B cell (primary cell): ENCODE measurements at regions not wholly inside any gene's neighbourhood (a gene's known extent, or its start where the extent isn't known, plus 50 kb on each side); places are given as distances from the start of the nearest gene placed in this dataset.

Experiments
- ATAC-seq: fragments of 200-7000 bp; cut with Tn5 transposase; one replicate; pipeline ENCODE4 v1.10.0; 2021; ENCODE audit warnings: low read depth, mild to moderate bottlenecking, moderate number of reproducible peaks, moderate library complexity
- CTCF ChIA-PET: fragments of 350-600 bp; sonication (Branson Sonifier 250); formaldehyde crosslinking; loops from one replicate; lab custom pipeline; 2021; ENCODE audit warnings: antibody characterized with exemption, inconsistent platforms; lab: Charles Lee
- POLR2A ChIA-PET: fragments of 350-600 bp; sonication (Branson Sonifier 250); formaldehyde crosslinking; loops from one replicate; lab custom pipeline; 2021; ENCODE audit warnings: antibody characterized with exemption; lab: Charles Lee
- DNase-seq: peaks from one replicate; pipeline ENCODE4 v3.0.0; 2013
- H2AFZ ChIP-seq: 2 replicates; pipeline ENCODE4 v1.6.1; 2012; ENCODE audit warnings: mild to moderate bottlenecking, low read depth, low read length; ENCODE audit not compliant: insufficient read depth, poor library complexity, severe bottlenecking
- H3K27ac ChIP-seq, 2 donors: 1 replicate in 1 of 2; 2 replicates in 1 of 2; pipeline ENCODE4 v1.5.1; 2012 to 2013; ENCODE audit warnings: low read length in 2 of 2, mild to moderate bottlenecking in 2 of 2, moderate library complexity in 1 of 2
- H3K27me3 ChIP-seq, 4 experiments: fragments of 200-600 bp in 1 of 4; sonication (generic) in 1 of 4; replicated peaks in 1 of 4; 1 replicate in 2 of 4; 2 replicates in 2 of 4; pipeline versions ENCODE4 v1.6.1 to v1.7.0; 2013 to 2016; ENCODE audit warnings: low read length in 3 of 4, mild to moderate bottlenecking in 2 of 4, mixed read lengths in 1 of 4, moderate library complexity in 1 of 4; ENCODE audit not compliant: insufficient read depth in 4 of 4, control insufficient read depth in 3 of 4; ENCODE audit errors: control extremely low read depth in 1 of 4
- H3K36me3 ChIP-seq, 2 experiments: replicated peaks in 1 of 2; 1 replicate in 1 of 2; 2 replicates in 1 of 2; pipeline versions ENCODE4 v1.6.1 to v1.7.1; 2013; ENCODE audit warnings: low read length in 1 of 2; ENCODE audit not compliant: insufficient read depth in 2 of 2, control insufficient read depth in 1 of 2; ENCODE audit errors: control extremely low read depth in 1 of 2, extremely low read depth in 1 of 2
- H3K4me1 ChIP-seq, 2 donors: fragments of 200-600 bp in 1 of 2; sonication (generic) in 1 of 2; 1 replicate in 1 of 2; 2 replicates in 1 of 2; pipeline versions ENCODE4 v1.5.1 to v1.6.1; 2013 to 2017; ENCODE audit warnings: low read length in 2 of 2; ENCODE audit not compliant: control insufficient read depth in 2 of 2, insufficient read depth in 2 of 2
- H3K4me2 ChIP-seq: replicated peaks from 2 replicates; pipeline ENCODE3; 2012; ENCODE audit warnings: mild to moderate bottlenecking, low read depth, low read length; ENCODE audit not compliant: poor library complexity, severe bottlenecking
- H3K4me3 ChIP-seq, 5 experiments: fragments of 200-600 bp in 1 of 5; sonication (generic) in 1 of 5; 1 replicate in 3 of 5; 2 replicates in 2 of 5; pipeline versions ENCODE4 v1.5.1 to v1.7.0; 2011 to 2016; ENCODE audit warnings: low read length in 4 of 5, mild to moderate bottlenecking in 4 of 5, low read depth in 2 of 5, control low read depth in 1 of 5, moderate library complexity in 1 of 5; ENCODE audit not compliant: insufficient read depth in 1 of 5; ENCODE audit errors: control extremely low read depth in 1 of 5, extremely low read depth in 1 of 5
- H3K79me2 ChIP-seq: fragments of 200-600 bp; sonication (generic); one replicate; pipeline ENCODE4 v1.6.0; 2016; ENCODE audit warnings: low read length; ENCODE audit not compliant: control insufficient read depth, insufficient read depth
- H3K9ac ChIP-seq: fragments of 200-600 bp; sonication (generic); 2 replicates; pipeline ENCODE4 v1.6.1; 2017; ENCODE audit warnings: mild to moderate bottlenecking, low read length, moderate library complexity
- H3K9me3 ChIP-seq, 3 donors: one replicate each; pipeline versions ENCODE4 v1.6.1 to v1.7.1; 2013; ENCODE audit warnings: low read length in 2 of 3; ENCODE audit not compliant: control insufficient read depth in 2 of 3, insufficient read depth in 1 of 3; ENCODE audit errors: control extremely low read depth in 1 of 3
- H4K20me1 ChIP-seq: 2 replicates; pipeline ENCODE4 v1.6.0; 2012; ENCODE audit warnings: mild to moderate bottlenecking, low read length; ENCODE audit not compliant: insufficient read depth, control insufficient read depth, poor library complexity, severe bottlenecking
- H3K27ac Mint-ChIP-seq: one replicate; pipeline ENCODE4 v1.8.0; 2021; ENCODE audit warnings: mixed read lengths
- H3K27me3 Mint-ChIP-seq: one replicate; pipeline ENCODE4 v1.8.0; 2021; ENCODE audit warnings: mixed read lengths
- H3K4me1 Mint-ChIP-seq: one replicate; pipeline ENCODE4 v1.8.0; 2021; ENCODE audit warnings: mixed read lengths
- H3K4me3 Mint-ChIP-seq: one replicate; pipeline ENCODE4 v1.8.0; 2021; ENCODE audit warnings: mixed read lengths
- H3K9me3 Mint-ChIP-seq: one replicate; pipeline ENCODE4 v1.8.0; 2022; ENCODE audit warnings: mixed read lengths; ENCODE audit not compliant: insufficient read depth
- EZH2 ChIP-seq: IDR thresholded peaks from 2 replicates; pipeline ENCODE4 v1.6.1; 2012; ENCODE audit warnings: borderline replicate concordance, low read depth, mild to moderate bottlenecking, moderate library complexity, low read length; ENCODE audit not compliant: insufficient read depth, poor library complexity, severe bottlenecking
- WGBS: methylation state at CpG from one replicate; pipeline ENCODE4 v1.1.5; 2013; ENCODE audit warnings: missing lambda C conversion rate; ENCODE audit not compliant: insufficient coverage; 5-methylcytosine and 5-hydroxymethylcytosine counted together
- intact Hi-C: fragments of 100-400 bp; cut with micrococcal nuclease; formaldehyde crosslinking; loops from one replicate; pipeline ENCODE4 v1.10.0; 2022
- TF ChIP-seq, protein P1 (sequence below): fragments of 200-600 bp; IDR thresholded peaks from one replicate; pipeline ENCODE4 v1.8.0; 2022; ENCODE audit warnings: antibody characterized with exemption, mild to moderate bottlenecking

DNA sequence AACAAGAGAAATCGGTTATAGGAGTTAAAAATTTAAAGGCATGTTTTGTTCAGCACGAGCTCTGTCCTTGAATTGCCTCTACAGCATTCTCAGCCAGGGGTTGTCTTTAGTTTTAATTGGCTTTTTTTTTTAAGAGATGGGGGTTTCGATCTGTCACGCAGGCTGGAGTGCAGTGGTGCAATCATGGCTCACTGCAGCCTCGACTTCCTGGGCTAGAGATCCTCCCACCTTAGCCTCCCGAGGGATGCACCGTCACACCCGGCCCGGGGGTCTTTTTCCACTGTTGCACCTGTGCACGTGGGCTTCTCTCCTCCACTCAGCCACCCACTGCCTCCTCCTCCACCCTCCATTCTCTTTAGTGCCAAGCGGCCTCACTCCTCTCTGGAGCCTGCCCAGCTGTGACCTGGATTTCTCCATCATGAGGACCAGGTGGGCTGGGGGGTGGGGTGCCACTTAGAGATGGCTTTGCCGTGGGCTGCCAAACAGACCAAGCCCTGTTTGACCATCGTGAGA lies 106.8 kb upstream of the SEC14L1 start:
- intact Hi-C loops: no loop called here
- Mint-ChIP-seq H3K4me3 (no peak overlapping the region), H3K27me3 (peaks cover 28% of the 10 kb centered on the region), H3K27ac (no peak overlapping the region), H3K9me3 (peaks cover 2% of the 10 kb centered on the region), H3K4me1 (peaks cover 19% of the 10 kb centered on the region)
- H3K27ac ChIP-seq: no peak overlapping the region
- no peaks in the 10 kb centered on the region for H3K36me3 ChIP-seq
- H2AFZ ChIP-seq: no peak overlapping the region
- no peaks in the 10 kb centered on the region for H3K79me2 ChIP-seq
- no peak overlapping the region for H3K4me3 ChIP-seq
- no peak for TF ChIP-seq EZH2
- TF ChIP-seq, protein P1, sequence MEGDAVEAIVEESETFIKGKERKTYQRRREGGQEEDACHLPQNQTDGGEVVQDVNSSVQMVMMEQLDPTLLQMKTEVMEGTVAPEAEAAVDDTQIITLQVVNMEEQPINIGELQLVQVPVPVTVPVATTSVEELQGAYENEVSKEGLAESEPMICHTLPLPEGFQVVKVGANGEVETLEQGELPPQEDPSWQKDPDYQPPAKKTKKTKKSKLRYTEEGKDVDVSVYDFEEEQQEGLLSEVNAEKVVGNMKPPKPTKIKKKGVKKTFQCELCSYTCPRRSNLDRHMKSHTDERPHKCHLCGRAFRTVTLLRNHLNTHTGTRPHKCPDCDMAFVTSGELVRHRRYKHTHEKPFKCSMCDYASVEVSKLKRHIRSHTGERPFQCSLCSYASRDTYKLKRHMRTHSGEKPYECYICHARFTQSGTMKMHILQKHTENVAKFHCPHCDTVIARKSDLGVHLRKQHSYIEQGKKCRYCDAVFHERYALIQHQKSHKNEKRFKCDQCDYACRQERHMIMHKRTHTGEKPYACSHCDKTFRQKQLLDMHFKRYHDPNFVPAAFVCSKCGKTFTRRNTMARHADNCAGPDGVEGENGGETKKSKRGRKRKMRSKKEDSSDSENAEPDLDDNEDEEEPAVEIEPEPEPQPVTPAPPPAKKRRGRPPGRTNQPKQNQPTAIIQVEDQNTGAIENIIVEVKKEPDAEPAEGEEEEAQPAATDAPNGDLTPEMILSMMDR: no peak
- no peak overlapping the region for H3K9ac ChIP-seq
- POLR2A ChIA-PET: no interaction called here
- DNase-seq: no peak
- peaks cover 14 to 16% of the 10 kb centered on the region in 2 donors for H3K4me1 ChIP-seq
- no peaks in the 10 kb centered on the region for H4K20me1 ChIP-seq
- CTCF ChIA-PET: interaction anchor here (0.6 kb wide), 1 partner anchor 22 kb away, joined by 3 read pairs; no protein-coding TSS in a partner anchor
- no peak overlapping the region for H3K4me2 ChIP-seq
- peaks cover 0 to 13% (median 8%) of the 10 kb centered on the region in 3 donors for H3K9me3 ChIP-seq
- peaks cover 0 to 13% (median 3%) of the 10 kb centered on the region in 4 experiments for H3K27me3 ChIP-seq
- no peak for ATAC-seq
- 28% methylated on average over 8 of the region's 13 CpGs for WGBS

GRCh38 chr17:77034677-77035424 lies 105.9 kb upstream of the SEC14L1 start:
- POLR2A ChIA-PET: no interaction called here
- no peak overlapping the region for H3K27ac Mint-ChIP-seq
- Histone ChIP-seq H3K4me2 (no peak overlapping the region), H3K4me3 (no peak overlapping the region), H3K9ac (no peak overlapping the region), H3K36me3 (no peaks in the 10 kb centered on the region), H3K27ac (no peak overlapping the region), H2AFZ (no peak overlapping the region), H3K27me3 (peaks cover 0 to 20% (median 3%) of the 10 kb centered on the region in 4 experiments), H3K4me1 (peaks cover 14 to 16% of the 10 kb centered on the region in 2 donors), H3K9me3 (peaks cover 0 to 13% (median 8%) of the 10 kb centered on the region in 3 donors), H3K79me2 (no peaks in the 10 kb centered on the region), H4K20me1 (no peaks in the 10 kb centered on the region)
- ATAC-seq: no peak
- CTCF ChIA-PET: no interaction called here
- no peak for TF ChIP-seq EZH2
- TF ChIP-seq, protein P1: no peak
- no peak for DNase-seq
- H3K27me3 Mint-ChIP-seq: peaks cover 34% of the 10 kb centered on the region
- H3K4me3 Mint-ChIP-seq: no peak overlapping the region
- intact Hi-C loops: no loop called here
- WGBS: 84% methylated on average over 15 of the region's 16 CpGs
- peaks cover 2% of the 10 kb centered on the region for H3K9me3 Mint-ChIP-seq
- H3K4me1 Mint-ChIP-seq: peaks cover 19% of the 10 kb centered on the region
